ENCODE measurements at regions not wholly inside any gene's neighbourhood (a gene's known extent, or its start where the extent isn't known, plus 50 kb on each side); places are given as distances from the start of the nearest gene placed in this dataset.

DNA sequence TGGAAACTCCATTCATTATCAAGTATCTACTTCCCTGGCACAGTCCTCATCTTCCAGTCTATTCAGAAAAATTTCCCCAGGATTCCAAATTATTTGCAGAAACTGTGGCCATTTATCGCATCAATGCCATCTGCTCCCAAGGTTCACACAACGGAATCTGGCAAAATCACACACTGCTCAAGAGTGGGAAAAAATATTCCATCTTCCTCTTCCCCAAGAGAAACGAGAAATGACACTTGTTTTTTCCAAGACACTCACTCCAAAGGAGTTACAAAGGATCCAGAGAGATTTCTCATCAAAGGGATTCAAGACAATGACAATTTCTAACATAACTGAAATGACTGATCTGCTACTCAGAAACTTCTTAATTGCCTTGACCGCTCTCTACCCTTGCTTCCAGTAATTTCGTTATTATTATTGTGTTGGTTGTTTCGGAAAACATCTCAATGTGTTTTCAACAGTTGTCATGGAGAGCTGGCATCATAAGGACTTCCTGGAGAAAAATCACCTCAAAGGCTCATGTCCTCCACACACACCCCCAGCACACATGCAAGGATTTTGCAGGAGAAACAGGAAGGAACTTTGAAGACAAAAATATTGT lies 128.0 kb downstream of the PSMG1 start:
- no peak for DNase-seq
- TF ChIP-seq, protein P1, sequence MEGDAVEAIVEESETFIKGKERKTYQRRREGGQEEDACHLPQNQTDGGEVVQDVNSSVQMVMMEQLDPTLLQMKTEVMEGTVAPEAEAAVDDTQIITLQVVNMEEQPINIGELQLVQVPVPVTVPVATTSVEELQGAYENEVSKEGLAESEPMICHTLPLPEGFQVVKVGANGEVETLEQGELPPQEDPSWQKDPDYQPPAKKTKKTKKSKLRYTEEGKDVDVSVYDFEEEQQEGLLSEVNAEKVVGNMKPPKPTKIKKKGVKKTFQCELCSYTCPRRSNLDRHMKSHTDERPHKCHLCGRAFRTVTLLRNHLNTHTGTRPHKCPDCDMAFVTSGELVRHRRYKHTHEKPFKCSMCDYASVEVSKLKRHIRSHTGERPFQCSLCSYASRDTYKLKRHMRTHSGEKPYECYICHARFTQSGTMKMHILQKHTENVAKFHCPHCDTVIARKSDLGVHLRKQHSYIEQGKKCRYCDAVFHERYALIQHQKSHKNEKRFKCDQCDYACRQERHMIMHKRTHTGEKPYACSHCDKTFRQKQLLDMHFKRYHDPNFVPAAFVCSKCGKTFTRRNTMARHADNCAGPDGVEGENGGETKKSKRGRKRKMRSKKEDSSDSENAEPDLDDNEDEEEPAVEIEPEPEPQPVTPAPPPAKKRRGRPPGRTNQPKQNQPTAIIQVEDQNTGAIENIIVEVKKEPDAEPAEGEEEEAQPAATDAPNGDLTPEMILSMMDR (IDR thresholded peaks at IDR 0.05; ENCODE audit: low read length): no peak
- TF ChIP-seq EZH2 (optimal IDR thresholded peaks at IDR 0.05; ENCODE audit: low read depth, low read length): no peak
- TF ChIP-seq EZH2phosphoT487 (IDR thresholded peaks at IDR 0.05; ENCODE audit: low read length): no peak

DNA sequence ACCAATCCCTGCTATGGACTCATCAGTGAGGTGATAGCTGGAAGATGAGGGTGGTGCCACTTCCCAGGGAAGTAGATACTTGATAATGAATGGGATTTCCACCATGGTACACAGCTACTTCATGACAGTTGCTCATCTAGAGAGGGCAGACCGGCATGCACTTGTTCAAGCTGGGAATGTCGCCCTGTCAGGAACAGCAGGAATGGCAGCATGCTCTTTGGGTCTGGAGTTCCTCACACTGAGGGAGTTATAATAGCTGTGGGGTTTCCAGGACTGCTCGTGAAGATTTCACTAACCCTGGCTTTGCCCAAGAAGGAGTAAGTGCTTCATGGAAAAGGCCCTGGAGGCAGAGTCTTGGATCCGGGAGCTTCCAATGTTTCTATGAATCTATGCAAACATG lies 129.2 kb downstream of the PSMG1 start:
- Histone ChIP-seq H3K4me2 (ENCODE audit: low read depth, low read length) (no peak overlapping the region), H2AFZ (ENCODE audit: low read length) (no peak overlapping the region), H3K9me2 (replicated peaks; ENCODE audit: insufficient read depth, low read length) (no peaks in the 10 kb centered on the region), H4K20me1 (ENCODE audit: insufficient read depth, low read length) (no peaks in the 10 kb centered on the region), H3K9ac (ENCODE audit: low read length) (no peak overlapping the region), H3K9me3 (replicated peaks; ENCODE audit: insufficient read depth, low read length) (no peaks in the 10 kb centered on the region), H3K4me3 (ENCODE audit: low read length) (no peak overlapping the region), H3K27me3 (replicated peaks; ENCODE audit: insufficient read depth, low read length) (no peaks in the 10 kb centered on the region), H3K27ac (ENCODE audit: low read length) (no peak overlapping the region), H3K36me3 (replicated peaks; ENCODE audit: insufficient read depth, low read length) (no peaks in the 10 kb centered on the region), H3F3A (ENCODE audit: insufficient read depth, low read length) (no peaks in the 10 kb centered on the region), H3K4me1 (ENCODE audit: low read length) (no peaks in the 10 kb centered on the region), H3K79me2 (ENCODE audit: low read length) (no peaks in the 10 kb centered on the region)
- TF ChIP-seq, protein P1 (IDR thresholded peaks at IDR 0.05; ENCODE audit: low read length): no peak
- DNase-seq: no peak

More for the DNA sequence above, 128.0 kb downstream of the PSMG1 start:
- Histone ChIP-seq H3K4me2 (ENCODE audit: low read depth, low read length) (no peak overlapping the region), H3K79me2 (ENCODE audit: low read length) (no peaks in the 10 kb centered on the region), H3K36me3 (replicated peaks; ENCODE audit: insufficient read depth, low read length) (no peaks in the 10 kb centered on the region), H3F3A (ENCODE audit: insufficient read depth, low read length) (no peaks in the 10 kb centered on the region), H3K27ac (ENCODE audit: low read length) (no peak overlapping the region), H3K4me1 (ENCODE audit: low read length) (no peaks in the 10 kb centered on the region), H3K9ac (ENCODE audit: low read length) (no peak overlapping the region), H2AFZ (ENCODE audit: low read length) (no peak overlapping the region), H3K4me3 (ENCODE audit: low read length) (no peak overlapping the region), H3K9me2 (replicated peaks; ENCODE audit: insufficient read depth, low read length) (no peaks in the 10 kb centered on the region), H3K9me3 (replicated peaks; ENCODE audit: insufficient read depth, low read length) (no peaks in the 10 kb centered on the region), H4K20me1 (ENCODE audit: insufficient read depth, low read length) (no peaks in the 10 kb centered on the region), H3K27me3 (replicated peaks; ENCODE audit: insufficient read depth, low read length) (no peaks in the 10 kb centered on the region)

DNA sequence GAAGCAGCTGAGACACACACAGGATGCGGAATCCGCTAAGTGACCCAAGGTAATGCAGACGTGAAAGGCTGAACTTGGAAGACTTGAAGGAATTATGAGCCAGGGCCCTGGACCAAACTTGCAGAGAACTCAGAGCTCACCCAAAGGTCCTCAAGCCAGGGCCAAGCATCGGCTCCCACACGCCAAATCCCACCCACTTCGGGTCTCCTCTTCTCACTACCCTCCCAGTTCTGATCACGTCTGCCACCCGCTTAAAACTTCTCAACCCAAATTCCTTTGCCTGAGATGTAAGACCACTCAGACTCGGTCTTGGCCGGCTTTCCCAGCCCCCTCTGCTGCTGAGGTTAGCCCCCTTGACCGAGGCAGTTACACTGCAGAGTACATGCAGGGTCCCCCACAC lies 130.1 kb downstream of the PSMG1 start:
- TF ChIP-seq, protein P1 (IDR thresholded peaks at IDR 0.05; ENCODE audit: low read length): no peak
- TF ChIP-seq EZH2phosphoT487 (IDR thresholded peaks at IDR 0.05; ENCODE audit: low read length) (no peak), EZH2 (optimal IDR thresholded peaks at IDR 0.05; ENCODE audit: low read depth, low read length) (no peak)
- Histone ChIP-seq H3K27ac (ENCODE audit: low read length) (no peak overlapping the region), H3K4me3 (ENCODE audit: low read length) (no peak overlapping the region), H3K9me3 (replicated peaks; ENCODE audit: insufficient read depth, low read length) (no peaks in the 10 kb centered on the region), H3K27me3 (replicated peaks; ENCODE audit: insufficient read depth, low read length) (no peaks in the 10 kb centered on the region), H3K9ac (ENCODE audit: low read length) (no peak overlapping the region), H3K4me1 (ENCODE audit: low read length) (no peaks in the 10 kb centered on the region), H2AFZ (ENCODE audit: low read length) (no peak overlapping the region), H4K20me1 (ENCODE audit: insufficient read depth, low read length) (no peaks in the 10 kb centered on the region), H3K79me2 (ENCODE audit: low read length) (no peaks in the 10 kb centered on the region), H3K4me2 (ENCODE audit: low read depth, low read length) (no peak overlapping the region), H3K36me3 (replicated peaks; ENCODE audit: insufficient read depth, low read length) (no peaks in the 10 kb centered on the region), H3K9me2 (replicated peaks; ENCODE audit: insufficient read depth, low read length) (no peaks in the 10 kb centered on the region), H3F3A (ENCODE audit: insufficient read depth, low read length) (no peaks in the 10 kb centered on the region)
- DNase-seq: no peak

Measured in MM.1S (cell line).